Esophagus squamous epithelium (tissue), 4 donors: ENCODE measurements at regions not wholly inside any gene's neighbourhood (a gene's known extent, or its start where the extent isn't known, plus 50 kb on each side); places are given as distances from the start of the nearest gene placed in this dataset.

Experiments used
- POLR2A ChIP-seq, 4 donors: fragments of 450-650 bp; IDR thresholded peaks; one replicate each; pipeline ENCODE4 v1.6.1; 2017; ENCODE audit warnings: antibody characterized with exemption in 4 of 4, mild to moderate bottlenecking in 4 of 4, moderate library complexity in 3 of 4
- TF ChIP-seq, protein P1 (sequence below), 6 experiments: fragments of 450-650 bp in 4 of 6; fragments of 200-600 bp in 2 of 6; sonication (generic) in 2 of 6; IDR thresholded peaks; one replicate each; pipeline ENCODE4 v1.5.1; 2016 to 2019; ENCODE audit warnings: antibody characterized with exemption in 6 of 6, mild to moderate bottlenecking in 4 of 6, moderate library complexity in 4 of 6

- TF ChIP-seq, protein P1, sequence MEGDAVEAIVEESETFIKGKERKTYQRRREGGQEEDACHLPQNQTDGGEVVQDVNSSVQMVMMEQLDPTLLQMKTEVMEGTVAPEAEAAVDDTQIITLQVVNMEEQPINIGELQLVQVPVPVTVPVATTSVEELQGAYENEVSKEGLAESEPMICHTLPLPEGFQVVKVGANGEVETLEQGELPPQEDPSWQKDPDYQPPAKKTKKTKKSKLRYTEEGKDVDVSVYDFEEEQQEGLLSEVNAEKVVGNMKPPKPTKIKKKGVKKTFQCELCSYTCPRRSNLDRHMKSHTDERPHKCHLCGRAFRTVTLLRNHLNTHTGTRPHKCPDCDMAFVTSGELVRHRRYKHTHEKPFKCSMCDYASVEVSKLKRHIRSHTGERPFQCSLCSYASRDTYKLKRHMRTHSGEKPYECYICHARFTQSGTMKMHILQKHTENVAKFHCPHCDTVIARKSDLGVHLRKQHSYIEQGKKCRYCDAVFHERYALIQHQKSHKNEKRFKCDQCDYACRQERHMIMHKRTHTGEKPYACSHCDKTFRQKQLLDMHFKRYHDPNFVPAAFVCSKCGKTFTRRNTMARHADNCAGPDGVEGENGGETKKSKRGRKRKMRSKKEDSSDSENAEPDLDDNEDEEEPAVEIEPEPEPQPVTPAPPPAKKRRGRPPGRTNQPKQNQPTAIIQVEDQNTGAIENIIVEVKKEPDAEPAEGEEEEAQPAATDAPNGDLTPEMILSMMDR (IDR thresholded peaks at IDR 0.05), result no peak
- no peak for TF ChIP-seq POLR2A (IDR thresholded peaks at IDR 0.05)
Measured at GRCh38 chr11:12591706-12592105, 82.5 kb upstream of the TEAD1 start.
